ENCODE measurements at regions not wholly inside any gene's neighbourhood (a gene's known extent, or its start where the extent isn't known, plus 50 kb on each side); places are given as distances from the start of the nearest gene placed in this dataset.

- Histone ChIP-seq H3K4me1 (no peaks in the 10 kb centered on the region), H3K9me3 (no peaks in the 10 kb centered on the region), H3K4me3 (no peak overlapping the region), H3K27me3 (no peaks in the 10 kb centered on the region), H3K36me3 (no peaks in the 10 kb centered on the region), H3K27ac (no peak overlapping the region)
- WGBS, 2 donors = 49 to 65% methylated on average over 4 of the region's 4 CpGs
- no peak for TF ChIP-seq POLR2A (IDR thresholded peaks at IDR 0.05)
- TF ChIP-seq, protein P1, sequence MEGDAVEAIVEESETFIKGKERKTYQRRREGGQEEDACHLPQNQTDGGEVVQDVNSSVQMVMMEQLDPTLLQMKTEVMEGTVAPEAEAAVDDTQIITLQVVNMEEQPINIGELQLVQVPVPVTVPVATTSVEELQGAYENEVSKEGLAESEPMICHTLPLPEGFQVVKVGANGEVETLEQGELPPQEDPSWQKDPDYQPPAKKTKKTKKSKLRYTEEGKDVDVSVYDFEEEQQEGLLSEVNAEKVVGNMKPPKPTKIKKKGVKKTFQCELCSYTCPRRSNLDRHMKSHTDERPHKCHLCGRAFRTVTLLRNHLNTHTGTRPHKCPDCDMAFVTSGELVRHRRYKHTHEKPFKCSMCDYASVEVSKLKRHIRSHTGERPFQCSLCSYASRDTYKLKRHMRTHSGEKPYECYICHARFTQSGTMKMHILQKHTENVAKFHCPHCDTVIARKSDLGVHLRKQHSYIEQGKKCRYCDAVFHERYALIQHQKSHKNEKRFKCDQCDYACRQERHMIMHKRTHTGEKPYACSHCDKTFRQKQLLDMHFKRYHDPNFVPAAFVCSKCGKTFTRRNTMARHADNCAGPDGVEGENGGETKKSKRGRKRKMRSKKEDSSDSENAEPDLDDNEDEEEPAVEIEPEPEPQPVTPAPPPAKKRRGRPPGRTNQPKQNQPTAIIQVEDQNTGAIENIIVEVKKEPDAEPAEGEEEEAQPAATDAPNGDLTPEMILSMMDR (IDR thresholded peaks at IDR 0.05) = no peak
- intact Hi-C loops (cut with DNase I) = no loop called here
- no peak for DNase-seq
These were observed 426.8 kb downstream of the HNRNPD start for GRCh38 chr4:81946996-81947395.

- H3K9me3 ChIP-seq = no peaks in the 10 kb centered on the region
- TF ChIP-seq POLR2A (IDR thresholded peaks at IDR 0.05) = no peak
- TF ChIP-seq, protein P1 (IDR thresholded peaks at IDR 0.05) = no peak
- no peak overlapping the region for H3K4me3 ChIP-seq
- DNase-seq = no peak
- 91 to 95% methylated on average over 3 of the region's 3 CpGs for WGBS, 2 donors
- H3K36me3 ChIP-seq = no peaks in the 10 kb centered on the region
- no peaks in the 10 kb centered on the region for H3K4me1 ChIP-seq
- no peak overlapping the region for H3K27ac ChIP-seq
- H3K27me3 ChIP-seq = no peaks in the 10 kb centered on the region
- intact Hi-C loops (cut with DNase I) = no loop called here
These were observed 443.1 kb downstream of the HNRNPD start for GRCh38 chr4:81930506-81931238.

DNA sequence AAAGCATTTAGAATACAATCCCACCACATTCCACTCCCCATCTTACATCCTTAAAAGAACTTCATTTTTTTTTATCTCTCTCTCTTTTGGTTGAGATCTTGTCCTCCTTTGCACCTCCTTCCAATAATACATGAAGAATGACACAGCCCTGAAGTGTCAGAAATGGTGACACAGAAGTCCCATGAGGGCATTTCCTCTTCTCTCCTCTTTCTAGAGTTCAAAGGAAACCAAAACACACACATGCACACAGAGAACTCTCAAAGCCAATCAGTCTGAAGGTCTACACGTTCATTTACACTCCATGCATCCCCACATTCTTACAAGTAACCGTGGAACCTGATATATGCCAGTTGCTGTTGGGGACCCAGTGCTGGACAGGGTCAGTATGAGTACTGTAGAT lies 450.7 kb downstream of the HNRNPD start:
- no peaks in the 10 kb centered on the region for H3K4me1 ChIP-seq
- no peak overlapping the region for H3K4me3 ChIP-seq
- no peak overlapping the region for H3K27ac ChIP-seq
- no peaks in the 10 kb centered on the region for H3K9me3 ChIP-seq
- no peak for TF ChIP-seq POLR2A (IDR thresholded peaks at IDR 0.05)
- TF ChIP-seq, protein P1 (IDR thresholded peaks at IDR 0.05) = no peak
- WGBS, 2 donors = 65 to 85% methylated on average over 2 of the region's 2 CpGs
- DNase-seq = no peak
- H3K36me3 ChIP-seq = no peaks in the 10 kb centered on the region
- intact Hi-C loops (cut with DNase I) = no loop called here
- no peaks in the 10 kb centered on the region for H3K27me3 ChIP-seq

DNA sequence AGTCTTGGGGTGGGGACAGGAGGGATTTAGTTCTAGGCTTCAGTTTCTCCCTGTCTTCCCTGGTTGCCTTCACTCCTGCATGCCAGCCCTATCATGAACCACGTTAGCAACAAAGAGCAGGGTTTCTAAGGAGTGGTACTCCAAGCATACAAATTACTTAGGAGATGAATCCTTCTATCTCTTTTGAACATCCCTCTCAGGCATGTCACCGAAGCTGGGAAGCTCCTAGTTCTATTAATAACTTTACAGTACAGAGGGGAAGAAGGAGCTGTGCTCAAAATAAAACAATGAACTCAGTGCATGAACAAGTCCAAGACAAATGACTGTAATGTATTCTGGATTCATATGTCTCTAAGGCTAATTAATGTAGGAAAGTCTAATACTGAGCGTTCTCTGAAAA lies 450.6 kb upstream of the RASGEF1B start:
- H3K27ac ChIP-seq = no peak overlapping the region
- TF ChIP-seq, protein P1 (IDR thresholded peaks at IDR 0.05) = no peak
- TF ChIP-seq POLR2A (IDR thresholded peaks at IDR 0.05) = no peak
- intact Hi-C loops (cut with DNase I) = no loop called here

DNA sequence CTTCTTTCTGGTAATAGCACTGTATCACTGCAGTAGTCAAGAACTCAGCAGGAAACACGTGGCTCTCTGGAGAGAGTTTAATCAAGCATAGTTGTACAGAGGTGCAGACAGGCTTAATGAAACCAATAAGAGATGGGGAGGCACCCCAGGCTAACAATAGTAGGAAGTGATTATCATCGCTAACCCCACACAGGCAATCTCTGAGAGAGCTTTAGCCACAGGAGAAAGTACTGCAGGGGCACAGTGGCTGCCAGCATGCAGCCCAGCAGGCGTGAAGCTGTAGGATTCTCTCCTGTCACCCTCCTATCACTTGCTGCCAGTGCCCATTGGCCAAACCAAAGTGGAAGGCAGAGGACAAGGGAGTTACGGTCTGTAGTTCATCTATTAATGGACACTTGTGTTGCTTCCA lies 450.0 kb upstream of the RASGEF1B start:
- H3K9me3 ChIP-seq = no peaks in the 10 kb centered on the region
- no peak overlapping the region for H3K4me3 ChIP-seq
- no peak overlapping the region for H3K27ac ChIP-seq
- no peak for TF ChIP-seq POLR2A (IDR thresholded peaks at IDR 0.05)
- TF ChIP-seq, protein P1 (IDR thresholded peaks at IDR 0.05) = no peak
- no peaks in the 10 kb centered on the region for H3K27me3 ChIP-seq
- 48 to 75% methylated on average over 2 to 3 of the region's 4 CpGs for WGBS, 2 donors
- no peak for DNase-seq
- intact Hi-C loops (cut with DNase I) = no loop called here
- no peaks in the 10 kb centered on the region for H3K36me3 ChIP-seq
- H3K4me1 ChIP-seq = no peaks in the 10 kb centered on the region

More for the DNA sequence above, 450.6 kb upstream of the RASGEF1B start:
- H3K9me3 ChIP-seq = no peaks in the 10 kb centered on the region
- H3K36me3 ChIP-seq = no peaks in the 10 kb centered on the region
- no peaks in the 10 kb centered on the region for H3K27me3 ChIP-seq
- 42 to 67% methylated on average over 3 of the region's 3 CpGs for WGBS, 2 donors
- H3K4me3 ChIP-seq = no peak overlapping the region
- no peak for DNase-seq
- H3K4me1 ChIP-seq = no peaks in the 10 kb centered on the region

Data from esophagus squamous epithelium (tissue), 5 donors.